Astrocyte (in vitro differentiated cells and primary cell): ENCODE measurements at regions not wholly inside any gene's neighbourhood (a gene's known extent, or its start where the extent isn't known, plus 50 kb on each side); places are given as distances from the start of the nearest gene placed in this dataset.

Experiments
- DNase-seq: peaks from one replicate; pipeline ENCODE4 v3.0.0-alpha.2; 2010; ENCODE audit warnings: low read depth
- FAIRE-seq: peaks from 2 replicates; lab custom pipeline; 2011; peaks lifted over from hg19 to GRCh38; lab: Jason Lieb, UNC
- H2AFZ ChIP-seq: 2 replicates; pipeline ENCODE4 v1.6.0; 2012; ENCODE audit warnings: low read depth, low read length, inconsistent platforms
- H3K27ac ChIP-seq: 2 replicates; pipeline ENCODE4 v1.5.1; 2011; ENCODE audit warnings: low read depth, low read length, inconsistent platforms
- H3K27me3 ChIP-seq: 2 replicates; pipeline ENCODE4 v1.6.0; 2011; ENCODE audit warnings: low read length, inconsistent platforms; ENCODE audit not compliant: insufficient read depth
- H3K36me3 ChIP-seq: 2 replicates; pipeline ENCODE4 v1.5.1; 2011; ENCODE audit warnings: low read length, inconsistent platforms; ENCODE audit not compliant: insufficient read depth
- H3K4me1 ChIP-seq: 2 replicates; pipeline ENCODE4 v1.5.1; 2011; ENCODE audit warnings: low read length, inconsistent platforms; ENCODE audit not compliant: insufficient read depth
- H3K4me2 ChIP-seq: 2 replicates; pipeline ENCODE4 v1.6.0; 2012; ENCODE audit warnings: low read length, inconsistent platforms
- H3K4me3 ChIP-seq: 2 replicates; pipeline ENCODE4 v1.5.1; 2011; ENCODE audit warnings: low read depth, mild to moderate bottlenecking, low read length, inconsistent platforms; ENCODE audit not compliant: insufficient read depth
- H3K79me2 ChIP-seq: 2 replicates; pipeline ENCODE4 v1.6.0; 2012; ENCODE audit warnings: mild to moderate bottlenecking, low read length, inconsistent platforms; ENCODE audit not compliant: insufficient read depth
- H3K9ac ChIP-seq: 2 replicates; pipeline ENCODE4 v1.6.0; 2012; ENCODE audit warnings: mild to moderate bottlenecking, low read length, inconsistent platforms
- H3K9me3 ChIP-seq: 2 replicates; pipeline ENCODE4 v1.5.1; 2012; ENCODE audit warnings: low read depth, mild to moderate bottlenecking, low read length, inconsistent platforms; ENCODE audit not compliant: insufficient read depth
- H4K20me1 ChIP-seq: 2 replicates; pipeline ENCODE4 v1.6.0; 2012; ENCODE audit warnings: low read length, inconsistent platforms; ENCODE audit not compliant: insufficient read depth
- H3K27ac Mint-ChIP-seq: one replicate; pipeline ENCODE4 v1.8.0; 2021; ENCODE audit warnings: mild to moderate bottlenecking, mixed read lengths; ENCODE audit not compliant: unreplicated experiment
- H3K27me3 Mint-ChIP-seq: one replicate; pipeline ENCODE4 v1.8.0; 2021; ENCODE audit warnings: low read depth, mixed read lengths; ENCODE audit not compliant: unreplicated experiment
- H3K36me3 Mint-ChIP-seq: one replicate; pipeline ENCODE4 v1.8.0; 2021; ENCODE audit warnings: low read depth, mixed read lengths; ENCODE audit not compliant: unreplicated experiment
- H3K4me1 Mint-ChIP-seq: one replicate; pipeline ENCODE4 v1.8.0; 2021; ENCODE audit warnings: low read depth, mixed read lengths; ENCODE audit not compliant: unreplicated experiment
- H3K4me3 Mint-ChIP-seq: one replicate; pipeline ENCODE4 v1.8.0; 2021; ENCODE audit warnings: mild to moderate bottlenecking, moderate library complexity, mixed read lengths; ENCODE audit not compliant: unreplicated experiment
- H3K9me3 Mint-ChIP-seq: one replicate; pipeline ENCODE4 v1.8.0; 2021; ENCODE audit warnings: mild to moderate bottlenecking, mixed read lengths; ENCODE audit not compliant: unreplicated experiment
- EZH2 ChIP-seq: IDR thresholded peaks from 2 replicates; pipeline ENCODE4 v1.6.1; 2012; ENCODE audit warnings: mild to moderate bottlenecking, low read length, inconsistent platforms; ENCODE audit not compliant: insufficient read depth
- TF ChIP-seq, protein P1 (sequence below): IDR thresholded peaks from 2 replicates; pipeline ENCODE4 v1.5.1; 2011; ENCODE audit warnings: low read depth, mild to moderate bottlenecking, inconsistent platforms, low read length, moderate library complexity; ENCODE audit not compliant: insufficient read depth

DNA sequence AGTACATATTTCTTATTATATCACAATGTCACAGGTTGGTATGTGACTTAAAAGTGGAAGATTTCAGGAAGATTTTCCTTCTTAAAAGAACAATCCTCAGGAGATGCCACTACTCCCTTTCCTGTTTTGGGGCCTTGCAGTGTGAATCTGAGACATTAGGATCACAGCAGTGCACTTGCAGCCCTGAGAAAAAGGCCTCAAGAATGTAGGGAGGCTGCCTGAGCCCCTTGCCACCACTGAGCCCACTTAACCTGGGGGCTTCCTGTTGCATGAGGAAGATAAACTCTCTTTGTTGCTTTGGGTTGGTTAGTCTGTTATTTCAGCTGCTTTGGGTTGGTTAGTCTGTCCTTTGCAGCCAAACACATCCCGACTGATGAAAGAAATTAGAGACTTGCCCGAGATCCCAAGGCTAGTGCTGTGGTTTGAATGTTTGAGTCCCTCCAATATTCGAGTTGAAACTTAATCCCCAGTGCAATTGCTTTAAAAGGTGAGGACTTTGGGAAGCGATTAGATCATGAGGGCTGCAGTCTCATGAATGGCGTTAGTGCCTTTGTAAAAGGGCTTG, 151.3 kb upstream of the SP4 start:
- TF ChIP-seq, protein P1, sequence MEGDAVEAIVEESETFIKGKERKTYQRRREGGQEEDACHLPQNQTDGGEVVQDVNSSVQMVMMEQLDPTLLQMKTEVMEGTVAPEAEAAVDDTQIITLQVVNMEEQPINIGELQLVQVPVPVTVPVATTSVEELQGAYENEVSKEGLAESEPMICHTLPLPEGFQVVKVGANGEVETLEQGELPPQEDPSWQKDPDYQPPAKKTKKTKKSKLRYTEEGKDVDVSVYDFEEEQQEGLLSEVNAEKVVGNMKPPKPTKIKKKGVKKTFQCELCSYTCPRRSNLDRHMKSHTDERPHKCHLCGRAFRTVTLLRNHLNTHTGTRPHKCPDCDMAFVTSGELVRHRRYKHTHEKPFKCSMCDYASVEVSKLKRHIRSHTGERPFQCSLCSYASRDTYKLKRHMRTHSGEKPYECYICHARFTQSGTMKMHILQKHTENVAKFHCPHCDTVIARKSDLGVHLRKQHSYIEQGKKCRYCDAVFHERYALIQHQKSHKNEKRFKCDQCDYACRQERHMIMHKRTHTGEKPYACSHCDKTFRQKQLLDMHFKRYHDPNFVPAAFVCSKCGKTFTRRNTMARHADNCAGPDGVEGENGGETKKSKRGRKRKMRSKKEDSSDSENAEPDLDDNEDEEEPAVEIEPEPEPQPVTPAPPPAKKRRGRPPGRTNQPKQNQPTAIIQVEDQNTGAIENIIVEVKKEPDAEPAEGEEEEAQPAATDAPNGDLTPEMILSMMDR: no peak
- no peak for TF ChIP-seq EZH2
- Histone ChIP-seq H4K20me1 (no peaks in the 10 kb centered on the region), H3K9ac (no peak overlapping the region), H3K27me3 (no peaks in the 10 kb centered on the region), H3K4me1 (no peaks in the 10 kb centered on the region), H3K79me2 (no peaks in the 10 kb centered on the region), H2AFZ (no peak overlapping the region), H3K4me3 (no peak overlapping the region), H3K4me2 (no peak overlapping the region), H3K9me3 (no peaks in the 10 kb centered on the region), H3K27ac (no peak overlapping the region), H3K36me3 (no peaks in the 10 kb centered on the region)
- no peaks in the 10 kb centered on the region for H3K4me1 Mint-ChIP-seq
- no peak overlapping the region for H3K27ac Mint-ChIP-seq
- no peaks in the 10 kb centered on the region for H3K27me3 Mint-ChIP-seq
- no peaks in the 10 kb centered on the region for H3K9me3 Mint-ChIP-seq
- H3K36me3 Mint-ChIP-seq: no peaks in the 10 kb centered on the region
- H3K4me3 Mint-ChIP-seq: no peak overlapping the region
- no peak for FAIRE-seq
- no peak for DNase-seq

DNA sequence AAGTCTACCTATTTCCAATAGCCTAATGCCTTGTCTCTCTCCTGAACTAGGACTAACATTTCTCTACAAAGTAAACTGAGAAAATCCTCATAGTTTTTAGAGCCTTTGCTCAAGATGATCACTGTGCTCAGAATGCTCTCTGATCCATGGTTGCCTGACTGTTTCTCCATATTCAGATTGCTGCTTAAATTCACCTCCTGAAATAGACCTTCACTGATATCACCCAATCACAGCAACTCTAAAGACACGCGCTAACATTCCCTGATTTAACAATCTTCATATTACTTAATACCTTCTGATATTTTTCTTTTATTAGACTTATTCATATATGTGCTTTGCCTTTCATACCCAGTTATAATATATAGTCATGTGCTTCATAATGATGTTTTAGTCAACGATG, 148.9 kb upstream of the SP4 start:
- H3K9me3 ChIP-seq: no peaks in the 10 kb centered on the region
- FAIRE-seq: no peak
- H3K4me3 Mint-ChIP-seq: no peak overlapping the region
- H3K4me2 ChIP-seq: no peak overlapping the region
- DNase-seq: no peak
- H3K4me1 Mint-ChIP-seq: no peaks in the 10 kb centered on the region
- H3K9me3 Mint-ChIP-seq: no peaks in the 10 kb centered on the region
- H3K27me3 Mint-ChIP-seq: no peaks in the 10 kb centered on the region
- no peak overlapping the region for H3K4me3 ChIP-seq
- H3K79me2 ChIP-seq: no peaks in the 10 kb centered on the region
- no peaks in the 10 kb centered on the region for H3K36me3 Mint-ChIP-seq
- H3K27ac Mint-ChIP-seq: no peak overlapping the region
- H2AFZ ChIP-seq: no peak overlapping the region
- H3K36me3 ChIP-seq: no peaks in the 10 kb centered on the region
- no peaks in the 10 kb centered on the region for H3K27me3 ChIP-seq
- no peaks in the 10 kb centered on the region for H3K4me1 ChIP-seq
- H3K9ac ChIP-seq: no peak overlapping the region
- H3K27ac ChIP-seq: no peak overlapping the region
- no peaks in the 10 kb centered on the region for H4K20me1 ChIP-seq
- TF ChIP-seq EZH2: no peak
- TF ChIP-seq, protein P1: no peak

DNA sequence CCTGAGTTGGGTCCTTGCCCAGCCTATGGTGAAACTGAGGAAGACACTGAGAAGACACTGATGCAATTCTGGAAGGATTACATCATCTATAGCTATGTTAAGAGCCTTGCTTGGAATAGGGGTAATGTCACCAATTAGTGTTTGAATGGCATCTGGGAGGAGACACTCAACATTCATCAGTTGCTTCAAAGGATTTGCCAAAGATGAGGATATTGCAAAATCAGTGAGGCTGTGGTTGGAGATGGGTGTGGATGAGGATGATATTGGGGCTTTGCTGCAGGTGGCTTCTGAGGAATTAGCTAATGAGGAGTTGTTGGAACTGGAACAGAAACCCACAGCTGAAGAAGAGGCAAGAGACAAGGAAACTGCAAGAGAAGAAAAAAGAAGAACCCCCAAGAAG, 146.7 kb upstream of the SP4 start:
- Histone ChIP-seq H3K9ac (no peak overlapping the region), H3K4me1 (no peaks in the 10 kb centered on the region), H3K9me3 (no peaks in the 10 kb centered on the region), H3K4me2 (no peak overlapping the region), H2AFZ (no peak overlapping the region), H3K79me2 (no peaks in the 10 kb centered on the region), H3K4me3 (no peak overlapping the region), H3K27ac (no peak overlapping the region), H3K36me3 (no peaks in the 10 kb centered on the region), H4K20me1 (no peaks in the 10 kb centered on the region), H3K27me3 (no peaks in the 10 kb centered on the region)
- Mint-ChIP-seq H3K9me3 (no peaks in the 10 kb centered on the region), H3K36me3 (no peaks in the 10 kb centered on the region), H3K27ac (no peak overlapping the region), H3K4me3 (no peak overlapping the region), H3K27me3 (no peaks in the 10 kb centered on the region), H3K4me1 (no peaks in the 10 kb centered on the region)
- TF ChIP-seq, protein P1: no peak
- TF ChIP-seq EZH2: no peak
- no peak for FAIRE-seq
- no peak for DNase-seq
